HEK293 (cell line): ENCODE measurements at regions not wholly inside any gene's neighbourhood (a gene's known extent, or its start where the extent isn't known, plus 50 kb on each side); places are given as distances from the start of the nearest gene placed in this dataset.
A peak's percentile ranks its signal among the peaks of the same experiment; 100 is the strongest.

Source experiments
- CTCF ChIA-PET: fragments of 350-600 bp; formaldehyde crosslinking; extraction: SDS; loops from one replicate; lab custom pipeline; 2021; ENCODE audit warnings: antibody characterized with exemption; lab: Yijun Ruan, JAX
- POLR2A ChIA-PET: fragments of 300-600 bp; formaldehyde crosslinking; extraction: SDS; loops from one replicate; lab custom pipeline; 2020; ENCODE audit warnings: antibody characterized with exemption, inconsistent platforms; lab: Yijun Ruan, JAX
- H3K27ac ChIP-seq: fragments of 200-500 bp; sonication (Bioruptor generic); 2 replicates; pipeline ENCODE4 v1.5.1; 2014; ENCODE audit warnings: low read depth, low read length, control low read depth, inconsistent platforms; ENCODE audit errors: extremely low read depth
- H3K36me3 ChIP-seq, 2 experiments: fragments of 200-500 bp in 1 of 2; sonication (Bioruptor generic) in 1 of 2; 1 replicate in 1 of 2; 2 replicates in 1 of 2; pipeline ENCODE4 v1.5.1; 2014 to 2017; ENCODE audit warnings: inconsistent platforms in 2 of 2, low read length in 2 of 2; ENCODE audit not compliant: control insufficient read depth in 2 of 2, insufficient read depth in 1 of 2
- H3K4me1 ChIP-seq: fragments of 200-500 bp; sonication (Bioruptor generic); 2 replicates; pipeline ENCODE4 v1.5.1; 2014; ENCODE audit warnings: mild to moderate bottlenecking, low read length, inconsistent platforms; ENCODE audit not compliant: control insufficient read depth, insufficient read depth
- H3K4me3 ChIP-seq: 2 replicates; pipeline ENCODE4 v1.5.1; 2011; ENCODE audit warnings: low read depth, mild to moderate bottlenecking, control low read depth, low read length, moderate library complexity
- H3K9me3 ChIP-seq: fragments of 200-500 bp; sonication (Bioruptor generic); 2 replicates; pipeline ENCODE4 v1.5.1; 2014; ENCODE audit warnings: low read depth, low read length, inconsistent platforms; ENCODE audit not compliant: control insufficient read depth, insufficient read depth
- REST ChIP-seq: fragments of 450-650 bp; formaldehyde crosslinking; IDR thresholded peaks from 2 replicates; pipeline ENCODE4 v1.5.1; 2016; ENCODE audit warnings: missing biosample characterization, missing genetic modification characterization
- SETDB1 ChIP-seq: IDR thresholded peaks from one replicate; pipeline ENCODE4 v1.6.1; 2017; ENCODE audit warnings: mild to moderate bottlenecking, low read length, moderate library complexity, mixed read lengths; ENCODE audit not compliant: insufficient read length
- TSHZ1 ChIP-seq: fragments of 450-650 bp; formaldehyde crosslinking; IDR thresholded peaks from 2 replicates; pipeline ENCODE4 v1.5.1; 2016; ENCODE audit warnings: missing biosample characterization, missing genetic modification characterization, borderline replicate concordance
- ZBTB21 ChIP-seq: fragments of 450-650 bp; formaldehyde crosslinking; IDR thresholded peaks from 2 replicates; pipeline ENCODE4 v1.5.1; 2017; ENCODE audit warnings: missing biosample characterization, missing genetic modification characterization
- ZFP3 ChIP-seq: fragments of 450-650 bp; formaldehyde crosslinking; IDR thresholded peaks from 2 replicates; pipeline ENCODE4 v1.5.1; 2016; ENCODE audit warnings: low read depth, missing biosample characterization, missing genetic modification characterization
- ZNF112 ChIP-seq: fragments of 450-650 bp; formaldehyde crosslinking; IDR thresholded peaks from 2 replicates; pipeline ENCODE4 v1.5.0; 2017; ENCODE audit warnings: missing biosample characterization, missing genetic modification characterization
- ZNF132 ChIP-seq: fragments of 450-650 bp; formaldehyde crosslinking; IDR thresholded peaks from 2 replicates; pipeline ENCODE4 v1.5.1; 2017; ENCODE audit warnings: missing biosample characterization, missing genetic modification characterization, borderline replicate concordance
- ZNF155 ChIP-seq: fragments of 450-650 bp; formaldehyde crosslinking; IDR thresholded peaks from 2 replicates; pipeline ENCODE4 v1.5.1; 2016; ENCODE audit warnings: missing biosample characterization, missing genetic modification characterization
- ZNF16 ChIP-seq: fragments of 450-650 bp; formaldehyde crosslinking; IDR thresholded peaks from 2 replicates; pipeline ENCODE4 v1.5.1; 2016; ENCODE audit warnings: low read depth, missing biosample characterization, missing genetic modification characterization
- ZNF2 ChIP-seq: fragments of 450-650 bp; formaldehyde crosslinking; IDR thresholded peaks from 2 replicates; pipeline ENCODE4 v1.5.1; 2016; ENCODE audit warnings: missing biosample characterization, missing genetic modification characterization
- ZNF302 ChIP-seq: fragments of 450-650 bp; formaldehyde crosslinking; IDR thresholded peaks from 2 replicates; pipeline ENCODE4 v1.5.1; 2016; ENCODE audit warnings: missing biosample characterization, missing genetic modification characterization, low read depth
- ZNF449 ChIP-seq: fragments of 450-650 bp; formaldehyde crosslinking; IDR thresholded peaks from 2 replicates; pipeline ENCODE4 v1.5.1; 2017; ENCODE audit warnings: missing biosample characterization, mild to moderate bottlenecking, missing genetic modification characterization, moderate library complexity
- ZNF488 ChIP-seq: fragments of 450-650 bp; formaldehyde crosslinking; IDR thresholded peaks from 2 replicates; pipeline ENCODE4 v1.5.1; 2016; ENCODE audit warnings: missing biosample characterization, missing genetic modification characterization
- ZNF529 ChIP-seq: fragments of 450-650 bp; formaldehyde crosslinking; IDR thresholded peaks from 2 replicates; pipeline ENCODE4 v1.5.1; 2017; ENCODE audit warnings: missing genetic modification characterization, missing biosample characterization; ENCODE audit not compliant: insufficient replicate concordance
- ZNF560 ChIP-seq: fragments of 450-650 bp; formaldehyde crosslinking; IDR thresholded peaks from 2 replicates; pipeline ENCODE4 v1.5.1; 2017; ENCODE audit warnings: missing biosample characterization, missing genetic modification characterization, borderline replicate concordance
- ZNF561 ChIP-seq: fragments of 450-650 bp; IDR thresholded peaks from 2 replicates; pipeline ENCODE4 v1.5.1; 2018; ENCODE audit warnings: missing biosample characterization, missing genetic modification characterization, borderline replicate concordance
- ZNF658 ChIP-seq: fragments of 450-650 bp; formaldehyde crosslinking; IDR thresholded peaks from 2 replicates; pipeline ENCODE4; 2016; ENCODE audit warnings: missing biosample characterization, missing genetic modification characterization
- ZNF692 ChIP-seq: fragments of 450-650 bp; formaldehyde crosslinking; IDR thresholded peaks from 2 replicates; pipeline ENCODE4 v1.5.1; 2016; ENCODE audit warnings: missing biosample characterization, missing genetic modification characterization
- ZNF777 ChIP-seq: fragments of 450-650 bp; formaldehyde crosslinking; IDR thresholded peaks from 2 replicates; pipeline ENCODE4 v1.5.1; 2017; ENCODE audit warnings: missing biosample characterization, missing genetic modification characterization, borderline replicate concordance
- ZNF785 ChIP-seq: fragments of 450-650 bp; formaldehyde crosslinking; IDR thresholded peaks from 2 replicates; pipeline ENCODE4 v1.5.1; 2016; ENCODE audit warnings: missing biosample characterization, missing genetic modification characterization

GRCh38 chr5:10910261-10910660 lies 149.2 kb upstream of the DAP start:
- 0 out of 2 replicates have a peak, but pooled peaks cover 2% of the 10 kb centered on the region for H3K4me1 ChIP-seq
- CTCF ChIA-PET = interaction anchor here (1.3 kb wide), 1 partner anchor 38 kb away, joined by 8 read pairs; no protein-coding TSS in a partner anchor
- H3K27ac ChIP-seq = no peak overlapping the region
- 0 out of 2 replicates have a peak, but pooled peaks have one; percentile 10 for TF ChIP-seq ZFP3
- TF ChIP-seq ZNF529 = no peak
- TF ChIP-seq, all 188 proteins: peak for 1
- POLR2A ChIA-PET = no interaction called here
- no peaks in the 10 kb centered on the region; the same call in none of the 2 replicates for H3K9me3 ChIP-seq
- no peak overlapping the region for H3K4me3 ChIP-seq
- H3K36me3 ChIP-seq = no peaks in the 10 kb centered on the region

- CTCF ChIA-PET = no interaction called here
- no peaks in the 10 kb centered on the region for H3K4me1 ChIP-seq
- no peak overlapping the region for H3K27ac ChIP-seq
- H3K9me3 ChIP-seq = no peaks in the 10 kb centered on the region; the same call in none of the 2 replicates
- H3K36me3 ChIP-seq = no peaks in the 10 kb centered on the region
- TF ChIP-seq ZNF488 (no peak), ZNF112 (no peak), ZNF132 (tag by site-specific recombination) (no peak), ZNF155 (tag by site-specific recombination) (no peak), REST (tag by site-specific recombination) (no peak), ZNF785 (tag by site-specific recombination) (no peak), ZNF16 (tag by site-specific recombination) (no peak), ZNF449 (no peak), ZNF777 (tag by site-specific recombination) (no peak), ZNF2 (tag by site-specific recombination) (no peak), ZNF658 (tag by site-specific recombination) (no peak), ZNF561 (tag by site-specific recombination) (no peak), ZBTB21 (tag by site-specific recombination) (no peak)
- no peak overlapping the region for H3K4me3 ChIP-seq
- POLR2A ChIA-PET = no interaction called here
Observed at GRCh38 chr5:10904862-10905432, 143.9 kb upstream of the DAP start.

- ChIA-PET CTCF (no interaction called here), POLR2A (no interaction called here)
- Histone ChIP-seq H3K36me3 (no peaks in the 10 kb centered on the region), H3K4me1 (no peaks in the 10 kb centered on the region), H3K27ac (no peak overlapping the region), H3K9me3 (no peaks in the 10 kb centered on the region; the same call in none of the 2 replicates), H3K4me3 (no peak overlapping the region)
- TF ChIP-seq SETDB1 (no peak), ZNF302 (no peak), TSHZ1 (tag by site-specific recombination) (no peak), ZNF692 (tag by site-specific recombination) (no peak), ZNF560 (no peak)
Observed at GRCh38 chr5:10903786-10904560, 142.9 kb upstream of the DAP start.
